GM23338 (cell line): ENCODE measurements at regions not wholly inside any gene's neighbourhood (a gene's known extent, or its start where the extent isn't known, plus 50 kb on each side); places are given as distances from the start of the nearest gene placed in this dataset.
A peak's percentile ranks its signal among the peaks of the same experiment; 100 is the strongest.

Source experiments
- ATAC-seq: fragments of 200-7000 bp; cut with Tn5 transposase; 3 replicates; pipeline ENCODE4 v1.9.1; 2020
- DNase-seq: peaks from one replicate; pipeline ENCODE4 v3.0.0-alpha.2; 2015; ENCODE audit warnings: low spot score
- H2AFZ ChIP-seq: fragments of 200-600 bp; sonication (generic); 2 replicates; pipeline ENCODE4 v1.8.0; 2016; ENCODE audit warnings: antibody characterized with exemption, mild to moderate bottlenecking, moderate library complexity
- H3F3A ChIP-seq: fragments of 200-600 bp; sonication (generic); replicated peaks from 2 replicates; pipeline ENCODE4 v1.8.0; 2017; ENCODE audit warnings: antibody characterized with exemption, mixed run types, low read depth
- H3K27ac ChIP-seq: fragments of 200-600 bp; sonication (generic); 2 replicates; pipeline ENCODE4 v1.6.1; 2016; ENCODE audit warnings: low read depth
- H3K27me3 ChIP-seq: fragments of 200-600 bp; sonication (generic); 2 replicates; pipeline ENCODE4 v1.8.0; 2016; ENCODE audit warnings: mild to moderate bottlenecking, mixed run types, moderate library complexity; ENCODE audit not compliant: insufficient read depth
- H3K36me3 ChIP-seq: fragments of 200-600 bp; sonication (generic); 2 replicates; pipeline ENCODE4 v1.8.0; 2016; ENCODE audit warnings: mild to moderate bottlenecking; ENCODE audit not compliant: insufficient read depth
- H3K4me1 ChIP-seq: fragments of 200-600 bp; sonication (generic); 2 replicates; pipeline ENCODE4 v1.8.0; 2016; ENCODE audit warnings: mild to moderate bottlenecking, moderate library complexity; ENCODE audit not compliant: insufficient read depth
- H3K4me2 ChIP-seq: fragments of 200-600 bp; sonication (generic); 2 replicates; pipeline ENCODE4 v1.7.1; 2017; ENCODE audit warnings: mixed run types
- H3K4me3 ChIP-seq: fragments of 200-600 bp; sonication (generic); 2 replicates; pipeline ENCODE4 v1.6.1; 2016; ENCODE audit warnings: mixed run types
- H3K79me2 ChIP-seq: fragments of 200-600 bp; sonication (generic); replicated peaks from 2 replicates; pipeline ENCODE4 v1.8.0; 2017; ENCODE audit warnings: mild to moderate bottlenecking; ENCODE audit not compliant: insufficient read depth
- H3K9me2 ChIP-seq: fragments of 200-600 bp; sonication (generic); 2 replicates; pipeline ENCODE4 v1.8.0; 2017; ENCODE audit not compliant: insufficient read depth
- H4K20me1 ChIP-seq: fragments of 200-600 bp; sonication (generic); replicated peaks from 2 replicates; pipeline ENCODE4 v1.8.0; 2017; ENCODE audit warnings: mild to moderate bottlenecking; ENCODE audit not compliant: insufficient read depth
- H3K27ac Mint-ChIP-seq: 2 replicates; pipeline ENCODE4 v1.8.0; 2020; ENCODE audit warnings: inconsistent platforms, mild to moderate bottlenecking, moderate library complexity, mixed read lengths
- H3K27me3 Mint-ChIP-seq: 3 replicates; pipeline ENCODE4 v1.8.0; 2022; ENCODE audit warnings: low read depth, mild to moderate bottlenecking, moderate library complexity, mixed read lengths, inconsistent platforms; ENCODE audit not compliant: insufficient read depth, poor library complexity
- H3K36me3 Mint-ChIP-seq: 3 replicates; pipeline ENCODE4 v1.8.0; 2021; ENCODE audit warnings: low read depth, mild to moderate bottlenecking, inconsistent platforms, moderate library complexity, mixed read lengths
- H3K4me1 Mint-ChIP-seq: 3 replicates; pipeline ENCODE4 v1.8.0; 2020; ENCODE audit warnings: mild to moderate bottlenecking, inconsistent platforms, mixed read lengths
- H3K4me3 Mint-ChIP-seq: 3 replicates; pipeline ENCODE4 v1.8.0; 2021; ENCODE audit warnings: moderate library complexity, mild to moderate bottlenecking, inconsistent platforms, mixed read lengths
- H3K9me3 Mint-ChIP-seq: 3 replicates; pipeline ENCODE4 v1.8.0; 2020; ENCODE audit warnings: moderate library complexity, mild to moderate bottlenecking, inconsistent platforms, mixed read lengths
- EZH2phosphoT487 ChIP-seq: fragments of 200-600 bp; sonication (generic); IDR thresholded peaks from one replicate; pipeline ENCODE4 v1.8.1; 2018; ENCODE audit warnings: antibody characterized with exemption; ENCODE audit not compliant: unreplicated experiment
- POLR2AphosphoS5 ChIP-seq: IDR thresholded peaks from 2 replicates; pipeline ENCODE4 v1.6.1; 2016; ENCODE audit warnings: antibody characterized with exemption, low read depth
- ZNF114 ChIP-seq: fragments of 250-450 bp; sonication (Bioruptor Pico); IDR thresholded peaks from 2 replicates; pipeline ENCODE4 v1.5.0; 2020; ENCODE audit warnings: mild to moderate bottlenecking, moderate library complexity
- ZNF331 ChIP-seq: fragments of 250-450 bp; sonication (Bioruptor Pico); IDR thresholded peaks from 2 replicates; pipeline ENCODE4 v1.5.0; 2020; ENCODE audit warnings: low read depth, mild to moderate bottlenecking, moderate library complexity
- TF ChIP-seq, protein P1 (sequence below), 2 experiments: fragments of 200-600 bp in 1 of 2; sonication (generic) in 1 of 2; conservative IDR thresholded peaks; 2 replicates each; pipeline versions ENCODE4 v1.5.1 to v1.6.1; 2016 to 2017; ENCODE audit warnings: antibody characterized with exemption in 2 of 2, low read depth in 2 of 2, mild to moderate bottlenecking in 2 of 2, moderate library complexity in 1 of 2
- TF ChIP-seq, protein P2 (sequence below): fragments of 250-450 bp; sonication (Bioruptor Pico); IDR thresholded peaks from 2 replicates; pipeline ENCODE4 v1.5.0; 2020; ENCODE audit warnings: mild to moderate bottlenecking, moderate library complexity

DNA sequence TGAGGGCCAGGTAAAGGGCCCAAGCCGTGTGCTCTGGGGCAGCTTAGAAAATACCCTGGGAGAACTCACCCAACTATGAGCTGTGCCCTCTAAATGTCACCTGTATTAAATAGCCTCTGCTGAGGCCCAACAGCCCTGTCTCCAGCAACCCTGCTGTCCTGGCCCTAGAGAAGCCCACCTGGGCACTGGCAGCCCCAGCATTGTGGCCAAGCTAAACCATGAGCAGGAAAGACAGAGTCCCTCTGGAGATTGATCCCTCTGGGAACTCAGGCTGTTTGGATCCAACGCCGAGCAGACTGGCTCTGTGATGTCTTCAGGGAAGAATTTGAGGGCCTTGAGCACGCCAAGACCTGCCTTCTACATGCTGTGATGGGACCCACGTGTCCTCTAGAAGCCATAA, 126.5 kb downstream of the TTC32 start:
- H3K4me3 ChIP-seq: no peak overlapping the region
- no peaks in the 10 kb centered on the region for H3K27me3 ChIP-seq
- H3K36me3 Mint-ChIP-seq: no peaks in the 10 kb centered on the region
- H3K27me3 Mint-ChIP-seq: peaks cover 2% of the 10 kb centered on the region
- H3K9me3 Mint-ChIP-seq: no peaks in the 10 kb centered on the region
- peaks cover 19% of the 10 kb centered on the region for H3K4me1 ChIP-seq
- no peaks in the 10 kb centered on the region for H3K79me2 ChIP-seq
- peak overlapping the region; percentile 41 for H3K4me2 ChIP-seq
- peaks cover 23% of the 10 kb centered on the region for H3K4me1 Mint-ChIP-seq
- ATAC-seq (peak; percentile 21; the same call in 2 of the 3 replicates), DNase-seq (no peak)
- H3F3A ChIP-seq: no peaks in the 10 kb centered on the region
- TF ChIP-seq ZNF114 (CRISPR knock-in tag) (no peak), EZH2phosphoT487 (no peak), POLR2AphosphoS5 (no peak), ZNF331 (CRISPR knock-in tag) (no peak)
- TF ChIP-seq, protein P1, sequence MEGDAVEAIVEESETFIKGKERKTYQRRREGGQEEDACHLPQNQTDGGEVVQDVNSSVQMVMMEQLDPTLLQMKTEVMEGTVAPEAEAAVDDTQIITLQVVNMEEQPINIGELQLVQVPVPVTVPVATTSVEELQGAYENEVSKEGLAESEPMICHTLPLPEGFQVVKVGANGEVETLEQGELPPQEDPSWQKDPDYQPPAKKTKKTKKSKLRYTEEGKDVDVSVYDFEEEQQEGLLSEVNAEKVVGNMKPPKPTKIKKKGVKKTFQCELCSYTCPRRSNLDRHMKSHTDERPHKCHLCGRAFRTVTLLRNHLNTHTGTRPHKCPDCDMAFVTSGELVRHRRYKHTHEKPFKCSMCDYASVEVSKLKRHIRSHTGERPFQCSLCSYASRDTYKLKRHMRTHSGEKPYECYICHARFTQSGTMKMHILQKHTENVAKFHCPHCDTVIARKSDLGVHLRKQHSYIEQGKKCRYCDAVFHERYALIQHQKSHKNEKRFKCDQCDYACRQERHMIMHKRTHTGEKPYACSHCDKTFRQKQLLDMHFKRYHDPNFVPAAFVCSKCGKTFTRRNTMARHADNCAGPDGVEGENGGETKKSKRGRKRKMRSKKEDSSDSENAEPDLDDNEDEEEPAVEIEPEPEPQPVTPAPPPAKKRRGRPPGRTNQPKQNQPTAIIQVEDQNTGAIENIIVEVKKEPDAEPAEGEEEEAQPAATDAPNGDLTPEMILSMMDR (conservative IDR thresholded peaks at IDR 0.05; ENCODE audit: low read depth in 2 of 2): no peak
- TF ChIP-seq, protein P2, sequence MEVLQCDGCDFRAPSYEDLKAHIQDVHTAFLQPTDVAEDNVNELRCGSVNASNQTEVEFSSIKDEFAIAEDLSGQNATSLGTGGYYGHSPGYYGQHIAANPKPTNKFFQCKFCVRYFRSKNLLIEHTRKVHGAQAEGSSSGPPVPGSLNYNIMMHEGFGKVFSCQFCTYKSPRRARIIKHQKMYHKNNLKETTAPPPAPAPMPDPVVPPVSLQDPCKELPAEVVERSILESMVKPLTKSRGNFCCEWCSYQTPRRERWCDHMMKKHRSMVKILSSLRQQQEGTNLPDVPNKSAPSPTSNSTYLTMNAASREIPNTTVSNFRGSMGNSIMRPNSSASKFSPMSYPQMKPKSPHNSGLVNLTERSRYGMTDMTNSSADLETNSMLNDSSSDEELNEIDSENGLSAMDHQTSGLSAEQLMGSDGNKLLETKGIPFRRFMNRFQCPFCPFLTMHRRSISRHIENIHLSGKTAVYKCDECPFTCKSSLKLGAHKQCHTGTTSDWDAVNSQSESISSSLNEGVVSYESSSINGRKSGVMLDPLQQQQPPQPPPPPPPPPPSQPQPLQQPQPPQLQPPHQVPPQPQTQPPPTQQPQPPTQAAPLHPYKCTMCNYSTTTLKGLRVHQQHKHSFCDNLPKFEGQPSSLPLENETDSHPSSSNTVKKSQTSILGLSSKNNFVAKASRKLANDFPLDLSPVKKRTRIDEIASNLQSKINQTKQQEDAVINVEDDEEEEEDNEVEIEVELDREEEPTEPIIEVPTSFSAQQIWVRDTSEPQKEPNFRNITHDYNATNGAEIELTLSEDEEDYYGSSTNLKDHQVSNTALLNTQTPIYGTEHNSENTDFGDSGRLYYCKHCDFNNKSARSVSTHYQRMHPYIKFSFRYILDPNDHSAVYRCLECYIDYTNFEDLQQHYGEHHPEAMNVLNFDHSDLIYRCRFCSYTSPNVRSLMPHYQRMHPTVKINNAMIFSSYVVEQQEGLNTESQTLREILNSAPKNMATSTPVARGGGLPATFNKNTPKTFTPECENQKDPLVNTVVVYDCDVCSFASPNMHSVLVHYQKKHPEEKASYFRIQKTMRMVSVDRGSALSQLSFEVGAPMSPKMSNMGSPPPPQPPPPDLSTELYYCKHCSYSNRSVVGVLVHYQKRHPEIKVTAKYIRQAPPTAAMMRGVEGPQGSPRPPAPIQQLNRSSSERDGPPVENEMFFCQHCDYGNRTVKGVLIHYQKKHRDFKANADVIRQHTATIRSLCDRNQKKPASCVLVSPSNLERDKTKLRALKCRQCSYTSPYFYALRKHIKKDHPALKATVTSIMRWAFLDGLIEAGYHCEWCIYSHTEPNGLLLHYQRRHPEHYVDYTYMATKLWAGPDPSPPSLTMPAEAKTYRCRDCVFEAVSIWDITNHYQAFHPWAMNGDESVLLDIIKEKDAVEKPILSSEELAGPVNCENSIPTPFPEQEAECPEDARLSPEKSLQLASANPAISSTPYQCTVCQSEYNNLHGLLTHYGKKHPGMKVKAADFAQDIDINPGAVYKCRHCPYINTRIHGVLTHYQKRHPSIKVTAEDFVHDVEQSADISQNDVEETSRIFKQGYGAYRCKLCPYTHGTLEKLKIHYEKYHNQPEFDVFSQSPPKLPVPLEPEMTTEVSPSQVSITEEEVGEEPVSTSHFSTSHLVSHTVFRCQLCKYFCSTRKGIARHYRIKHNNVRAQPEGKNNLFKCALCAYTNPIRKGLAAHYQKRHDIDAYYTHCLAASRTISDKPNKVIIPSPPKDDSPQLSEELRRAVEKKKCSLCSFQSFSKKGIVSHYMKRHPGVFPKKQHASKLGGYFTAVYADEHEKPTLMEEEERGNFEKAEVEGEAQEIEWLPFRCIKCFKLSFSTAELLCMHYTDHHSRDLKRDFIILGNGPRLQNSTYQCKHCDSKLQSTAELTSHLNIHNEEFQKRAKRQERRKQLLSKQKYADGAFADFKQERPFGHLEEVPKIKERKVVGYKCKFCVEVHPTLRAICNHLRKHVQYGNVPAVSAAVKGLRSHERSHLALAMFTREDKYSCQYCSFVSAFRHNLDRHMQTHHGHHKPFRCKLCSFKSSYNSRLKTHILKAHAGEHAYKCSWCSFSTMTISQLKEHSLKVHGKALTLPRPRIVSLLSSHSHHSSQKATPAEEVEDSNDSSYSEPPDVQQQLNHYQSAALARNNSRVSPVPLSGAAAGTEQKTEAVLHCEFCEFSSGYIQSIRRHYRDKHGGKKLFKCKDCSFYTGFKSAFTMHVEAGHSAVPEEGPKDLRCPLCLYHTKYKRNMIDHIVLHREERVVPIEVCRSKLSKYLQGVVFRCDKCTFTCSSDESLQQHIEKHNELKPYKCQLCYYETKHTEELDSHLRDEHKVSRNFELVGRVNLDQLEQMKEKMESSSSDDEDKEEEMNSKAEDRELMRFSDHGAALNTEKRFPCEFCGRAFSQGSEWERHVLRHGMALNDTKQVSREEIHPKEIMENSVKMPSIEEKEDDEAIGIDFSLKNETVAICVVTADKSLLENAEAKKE (CRISPR knock-in tag): no peak
- no peak overlapping the region for H3K27ac Mint-ChIP-seq
- no peaks in the 10 kb centered on the region for H4K20me1 ChIP-seq
- H3K4me3 Mint-ChIP-seq: no peak overlapping the region
- H3K36me3 ChIP-seq: no peaks in the 10 kb centered on the region
- H2AFZ ChIP-seq: peak overlapping the region; percentile 67
- H3K9me2 ChIP-seq: peaks cover 7% of the 10 kb centered on the region
- H3K27ac ChIP-seq: no peak overlapping the region
